Loucy (cell line): ENCODE measurements at regions not wholly inside any gene's neighbourhood (a gene's known extent, or its start where the extent isn't known, plus 50 kb on each side); places are given as distances from the start of the nearest gene placed in this dataset.

Experiments
- EZH2phosphoT487 ChIP-seq: fragments of 200-600 bp; IDR thresholded peaks from 2 replicates; pipeline ENCODE4 v1.6.1; 2018; ENCODE audit warnings: antibody characterized with exemption, mild to moderate bottlenecking, moderate library complexity, borderline replicate concordance
- TF ChIP-seq, protein P1 (sequence below): fragments of 200-600 bp; sonication (generic); conservative IDR thresholded peaks from 2 replicates; pipeline ENCODE4 v1.5.1; 2014; ENCODE audit warnings: mild to moderate bottlenecking, antibody characterized with exemption, low read length

- TF ChIP-seq, protein P1, sequence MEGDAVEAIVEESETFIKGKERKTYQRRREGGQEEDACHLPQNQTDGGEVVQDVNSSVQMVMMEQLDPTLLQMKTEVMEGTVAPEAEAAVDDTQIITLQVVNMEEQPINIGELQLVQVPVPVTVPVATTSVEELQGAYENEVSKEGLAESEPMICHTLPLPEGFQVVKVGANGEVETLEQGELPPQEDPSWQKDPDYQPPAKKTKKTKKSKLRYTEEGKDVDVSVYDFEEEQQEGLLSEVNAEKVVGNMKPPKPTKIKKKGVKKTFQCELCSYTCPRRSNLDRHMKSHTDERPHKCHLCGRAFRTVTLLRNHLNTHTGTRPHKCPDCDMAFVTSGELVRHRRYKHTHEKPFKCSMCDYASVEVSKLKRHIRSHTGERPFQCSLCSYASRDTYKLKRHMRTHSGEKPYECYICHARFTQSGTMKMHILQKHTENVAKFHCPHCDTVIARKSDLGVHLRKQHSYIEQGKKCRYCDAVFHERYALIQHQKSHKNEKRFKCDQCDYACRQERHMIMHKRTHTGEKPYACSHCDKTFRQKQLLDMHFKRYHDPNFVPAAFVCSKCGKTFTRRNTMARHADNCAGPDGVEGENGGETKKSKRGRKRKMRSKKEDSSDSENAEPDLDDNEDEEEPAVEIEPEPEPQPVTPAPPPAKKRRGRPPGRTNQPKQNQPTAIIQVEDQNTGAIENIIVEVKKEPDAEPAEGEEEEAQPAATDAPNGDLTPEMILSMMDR, result no peak
- TF ChIP-seq EZH2phosphoT487, result no peak
These were observed 452.6 kb upstream of the CDH11 start for GRCh38 chr16:65574326-65574966.
